ENCODE measurements at regions not wholly inside any gene's neighbourhood (a gene's known extent, or its start where the extent isn't known, plus 50 kb on each side); places are given as distances from the start of the nearest gene placed in this dataset.
A peak's percentile ranks its signal among the peaks of the same experiment; 100 is the strongest.

- no peak for DNase-seq (ENCODE audit: low read depth)
- TF ChIP-seq CTCF (conservative IDR thresholded peaks at IDR 0.05; ENCODE audit: low read depth, low read length): no peak
These were observed 454.8 kb downstream of the NOVA1 start for GRCh38 chr14:26143057-26143456.

GRCh38 chr14:26138764-26139445 lies 458.9 kb downstream of the NOVA1 start:
- TF ChIP-seq CTCF (conservative IDR thresholded peaks at IDR 0.05; ENCODE audit: low read depth, low read length): peak; percentile 22
- DNase-seq (ENCODE audit: low read depth): peak; percentile 66
- H3K4me3 ChIP-seq (ENCODE audit: low read depth, low read length): no peak overlapping the region

More at GRCh38 chr14:26143057-26143456, 454.8 kb downstream of the NOVA1 start:
- H3K4me3 ChIP-seq (ENCODE audit: low read depth, low read length): no peak overlapping the region

GRCh38 chr14:26137161-26137560 lies 460.7 kb downstream of the NOVA1 start:
- DNase-seq (ENCODE audit: low read depth): no peak
- peak; percentile 47 for TF ChIP-seq CTCF (conservative IDR thresholded peaks at IDR 0.05; ENCODE audit: low read depth, low read length)
- H3K4me3 ChIP-seq (ENCODE audit: low read depth, low read length): no peak overlapping the region

GRCh38 chr14:26132061-26132645 lies 465.7 kb downstream of the NOVA1 start:
- peak; percentile 68 for DNase-seq (ENCODE audit: low read depth)
- H3K4me3 ChIP-seq (ENCODE audit: low read depth, low read length): no peak overlapping the region
- TF ChIP-seq CTCF (conservative IDR thresholded peaks at IDR 0.05; ENCODE audit: low read depth, low read length): no peak

GRCh38 chr14:26130690-26131089 lies 467.1 kb downstream of the NOVA1 start:
- no peak overlapping the region for H3K4me3 ChIP-seq (ENCODE audit: low read depth, low read length)
- TF ChIP-seq CTCF (conservative IDR thresholded peaks at IDR 0.05; ENCODE audit: low read depth, low read length): no peak
- no peak for DNase-seq (ENCODE audit: low read depth)

GRCh38 chr14:26128931-26129671 lies 468.7 kb downstream of the NOVA1 start:
- no peak for TF ChIP-seq CTCF (conservative IDR thresholded peaks at IDR 0.05; ENCODE audit: low read depth, low read length)
- DNase-seq (ENCODE audit: low read depth): peak; percentile 89
- no peak overlapping the region for H3K4me3 ChIP-seq (ENCODE audit: low read depth, low read length)

Data from choroid plexus epithelial cell (primary cell).